ENCODE measurements at regions not wholly inside any gene's neighbourhood (a gene's known extent, or its start where the extent isn't known, plus 50 kb on each side); places are given as distances from the start of the nearest gene placed in this dataset.
"Not testable (repeated sequence)": the region's sequence is repeated elsewhere in the genome, so short reads cannot be mapped to it uniquely, and the experiment has no call there.

DNA sequence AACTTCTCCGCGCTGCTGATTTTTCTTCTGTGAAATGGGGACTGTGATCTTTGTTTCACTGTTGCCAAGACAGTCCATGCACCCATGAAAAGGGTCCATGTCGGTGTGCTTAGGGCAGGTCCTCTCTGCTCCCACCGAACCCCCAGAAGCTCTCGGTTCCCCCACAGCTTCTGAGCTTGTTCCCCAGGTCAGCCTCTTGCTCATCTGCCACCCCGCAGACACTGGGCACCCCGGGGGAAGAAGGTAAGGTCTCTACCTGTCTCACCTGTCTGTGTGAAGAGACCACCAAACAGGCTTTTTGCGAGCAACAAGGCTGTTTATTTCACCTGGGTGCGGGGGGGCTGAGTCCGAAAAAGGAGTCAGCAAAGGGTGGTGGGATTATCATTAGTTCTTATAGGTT, 66.2 kb upstream of the NANOS1 start:
- Histone ChIP-seq H3K4me1 (ENCODE audit: control insufficient read depth, insufficient read depth, low read length) (no peaks in the 10 kb centered on the region), H3K36me3 (ENCODE audit: control insufficient read depth in 2 of 2, insufficient read depth in 1 of 2, low read length in 2 of 2) (no peaks in the 10 kb centered on the region), H3K27ac (ENCODE audit: extremely low read depth, low read depth, low read length) (no peak overlapping the region), H3K9me3 (ENCODE audit: control insufficient read depth, insufficient read depth, low read depth, low read length) (no peaks in the 10 kb centered on the region), H3K4me3 (ENCODE audit: low read depth, low read length) (no peak overlapping the region)
- TF ChIP-seq SETDB1 (IDR thresholded peaks at IDR 0.05; ENCODE audit: insufficient read length, low read length) (no peak), KLF8 (tag by site-specific recombination; IDR thresholded peaks at IDR 0.05) (no peak), ZNF354C (tag by site-specific recombination; IDR thresholded peaks at IDR 0.05; ENCODE audit: borderline replicate concordance, low read depth) (no peak), ZNF112 (tag by site-specific recombination; IDR thresholded peaks at IDR 0.05) (no peak), ZSCAN23 (tag by site-specific recombination; IDR thresholded peaks at IDR 0.05) (no peak), WT1 (tag by site-specific recombination; IDR thresholded peaks at IDR 0.05) (no peak)
- TF ChIP-seq, protein P1, sequence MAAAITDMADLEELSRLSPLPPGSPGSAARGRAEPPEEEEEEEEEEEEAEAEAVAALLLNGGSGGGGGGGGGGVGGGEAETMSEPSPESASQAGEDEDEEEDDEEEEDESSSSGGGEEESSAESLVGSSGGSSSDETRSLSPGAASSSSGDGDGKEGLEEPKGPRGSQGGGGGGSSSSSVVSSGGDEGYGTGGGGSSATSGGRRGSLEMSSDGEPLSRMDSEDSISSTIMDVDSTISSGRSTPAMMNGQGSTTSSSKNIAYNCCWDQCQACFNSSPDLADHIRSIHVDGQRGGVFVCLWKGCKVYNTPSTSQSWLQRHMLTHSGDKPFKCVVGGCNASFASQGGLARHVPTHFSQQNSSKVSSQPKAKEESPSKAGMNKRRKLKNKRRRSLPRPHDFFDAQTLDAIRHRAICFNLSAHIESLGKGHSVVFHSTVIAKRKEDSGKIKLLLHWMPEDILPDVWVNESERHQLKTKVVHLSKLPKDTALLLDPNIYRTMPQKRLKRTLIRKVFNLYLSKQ (tag by site-specific recombination; IDR thresholded peaks at IDR 0.05; ENCODE audit: borderline replicate concordance), result no peak
- ChIA-PET CTCF (no interaction called here), POLR2A (no interaction called here)

GRCh38 chr10:118963933-118964332, 65.6 kb upstream of the NANOS1 start:
- TF ChIP-seq PRDM1 (tag by site-specific recombination; IDR thresholded peaks at IDR 0.05) (no peak), ZNF76 (tag by site-specific recombination; IDR thresholded peaks at IDR 0.05; ENCODE audit: borderline replicate concordance, low read depth) (no peak)
- H3K9me3 ChIP-seq (ENCODE audit: control insufficient read depth, insufficient read depth, low read depth, low read length), result no peaks in the 10 kb centered on the region
- H3K36me3 ChIP-seq (ENCODE audit: control insufficient read depth in 2 of 2, insufficient read depth in 1 of 2, low read length in 2 of 2), result no peaks in the 10 kb centered on the region
- H3K4me1 ChIP-seq (ENCODE audit: control insufficient read depth, insufficient read depth, low read length), result no peaks in the 10 kb centered on the region
- POLR2A ChIA-PET, result no interaction called here
- no peak overlapping the region for H3K27ac ChIP-seq (ENCODE audit: extremely low read depth, low read depth, low read length)
- H3K4me3 ChIP-seq (ENCODE audit: low read depth, low read length), result no peak overlapping the region
- CTCF ChIA-PET, result no interaction called here

GRCh38 chr10:118964476-118964875, 65.0 kb upstream of the NANOS1 start:
- CTCF ChIA-PET; POLR2A ChIA-PET; H3K27ac ChIP-seq (ENCODE audit: extremely low read depth, low read depth, low read length): not testable (repeated sequence)

DNA sequence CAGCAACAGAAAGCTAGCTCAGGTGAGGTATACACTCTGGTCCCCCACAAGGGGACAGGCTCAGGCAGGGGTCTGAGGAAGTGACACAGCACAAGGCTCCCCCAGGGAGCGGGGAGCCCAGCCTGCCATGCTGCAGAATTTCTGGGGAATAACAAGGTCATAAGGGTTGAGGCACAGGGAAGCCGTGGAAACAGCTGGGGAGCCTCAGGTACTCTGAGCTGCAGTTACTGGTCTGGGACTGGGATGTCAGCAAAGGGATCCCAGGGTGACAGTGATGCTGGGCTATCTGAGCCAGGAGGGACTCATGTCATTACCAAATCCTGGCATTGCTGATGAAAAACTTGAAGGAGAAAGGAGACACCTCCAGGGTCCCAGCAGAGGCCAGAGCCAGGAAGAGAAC, 64.4 kb upstream of the NANOS1 start:
- CTCF ChIA-PET, result no interaction called here
- TF ChIP-seq ZFP69B (tag by site-specific recombination; IDR thresholded peaks at IDR 0.05) (no peak), ZSCAN18 (tag by site-specific recombination; IDR thresholded peaks at IDR 0.05) (no peak), ZFP41 (tag by site-specific recombination; IDR thresholded peaks at IDR 0.05; ENCODE audit: borderline replicate concordance) (no peak), GLIS1 (tag by site-specific recombination; IDR thresholded peaks at IDR 0.05) (peak; percentile 52)
- H3K9me3 ChIP-seq (ENCODE audit: control insufficient read depth, insufficient read depth, low read depth, low read length), result no peaks in the 10 kb centered on the region
- POLR2A ChIA-PET, result no interaction called here
- H3K36me3 ChIP-seq (ENCODE audit: control insufficient read depth in 2 of 2, insufficient read depth in 1 of 2, low read length in 2 of 2), result no peaks in the 10 kb centered on the region
- H3K4me3 ChIP-seq (ENCODE audit: low read depth, low read length), result no peak overlapping the region
- H3K4me1 ChIP-seq (ENCODE audit: control insufficient read depth, insufficient read depth, low read length), result no peaks in the 10 kb centered on the region
- no peak overlapping the region for H3K27ac ChIP-seq (ENCODE audit: extremely low read depth, low read depth, low read length)

More at GRCh38 chr10:118964476-118964875, 65.0 kb upstream of the NANOS1 start:
- H3K4me3 ChIP-seq (ENCODE audit: low read depth, low read length); H3K9me3 ChIP-seq (ENCODE audit: control insufficient read depth, insufficient read depth, low read depth, low read length); H3K36me3 ChIP-seq (ENCODE audit: control insufficient read depth in 2 of 2, insufficient read depth in 1 of 2, low read length in 2 of 2); H3K4me1 ChIP-seq (ENCODE audit: control insufficient read depth, insufficient read depth, low read length): not testable (repeated sequence)

- Histone ChIP-seq H3K27ac (ENCODE audit: extremely low read depth, low read depth, low read length) (no peak overlapping the region), H3K9me3 (ENCODE audit: control insufficient read depth, insufficient read depth, low read depth, low read length) (no peaks in the 10 kb centered on the region), H3K4me1 (ENCODE audit: control insufficient read depth, insufficient read depth, low read length) (peaks cover 3% of the 10 kb centered on the region; the same call in 1 of the 2 replicates), H3K36me3 (ENCODE audit: control insufficient read depth in 2 of 2, insufficient read depth in 1 of 2, low read length in 2 of 2) (no peaks in the 10 kb centered on the region), H3K4me3 (ENCODE audit: low read depth, low read length) (no peak overlapping the region)
- POLR2A ChIA-PET, result no interaction called here
- no peak for TF ChIP-seq ZBTB1 (tag by site-specific recombination; IDR thresholded peaks at IDR 0.05)
- CTCF ChIA-PET, result no interaction called here
These were observed 63.9 kb upstream of the NANOS1 start for GRCh38 chr10:118965645-118966044.
